ENCODE measurements at regions not wholly inside any gene's neighbourhood (a gene's known extent, or its start where the extent isn't known, plus 50 kb on each side); places are given as distances from the start of the nearest gene placed in this dataset.
"Not testable (repeated sequence)": the region's sequence is repeated elsewhere in the genome, so short reads cannot be mapped to it uniquely, and the experiment has no call there.

- DNase-seq: no peak
These were observed 275.3 kb upstream of the NCKAP5 start for GRCh38 chr2:133843551-133843950.

DNA sequence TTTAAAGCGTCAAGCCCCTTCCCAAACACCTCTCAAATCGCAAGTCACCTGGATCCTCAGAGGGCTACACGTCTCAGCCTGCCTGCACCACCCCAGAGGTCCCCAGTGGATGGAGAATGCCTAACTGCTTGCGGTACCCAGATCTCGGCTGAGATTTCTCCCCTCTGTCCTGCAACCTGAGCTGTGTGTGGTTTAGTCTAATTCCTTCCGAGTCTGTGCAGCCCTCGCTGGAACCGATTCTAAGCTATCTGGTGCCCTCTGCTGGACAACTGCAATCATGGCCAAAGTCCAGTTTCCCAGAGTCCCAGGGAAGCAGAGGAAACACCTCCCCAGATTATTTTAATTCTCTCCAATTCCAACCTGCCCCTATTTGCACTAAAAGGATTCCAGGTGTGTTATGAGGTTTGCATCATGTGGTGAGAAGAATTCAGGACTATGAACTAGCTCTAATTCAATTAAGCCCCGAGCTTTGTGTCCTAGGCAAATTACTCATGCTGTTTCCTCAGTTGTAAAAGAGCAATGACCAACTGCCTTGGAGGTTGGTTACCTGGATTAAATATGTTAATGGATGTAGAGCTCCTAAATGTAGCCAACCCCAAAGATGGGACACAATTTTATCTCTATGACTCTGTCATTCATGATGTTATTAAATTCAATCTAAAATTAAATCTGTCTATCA, 276.1 kb upstream of the NCKAP5 start:
- peak; percentile 63 for DNase-seq

- DNase-seq: no peak
These were observed 278.2 kb upstream of the NCKAP5 start for GRCh38 chr2:133846476-133846875.

DNA sequence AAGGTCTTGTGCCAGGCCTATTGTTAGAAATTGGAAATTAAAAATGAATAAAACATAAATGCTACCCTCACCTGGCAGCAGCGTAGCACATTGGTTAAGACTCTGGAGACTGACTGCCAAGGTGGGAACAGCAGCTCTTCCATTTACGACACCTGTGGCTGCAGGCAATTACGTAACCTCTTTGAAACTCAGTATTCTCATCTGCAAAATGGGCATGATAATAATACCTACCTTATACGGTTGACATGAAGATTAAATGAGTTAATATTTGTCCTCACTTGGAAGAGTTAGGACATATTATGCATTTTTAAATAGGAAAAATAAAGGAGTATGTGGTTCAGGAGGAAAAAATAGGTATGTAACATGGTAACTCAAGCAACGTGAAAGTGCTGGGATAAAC, 279.3 kb upstream of the NCKAP5 start:
- no peak for DNase-seq

DNA sequence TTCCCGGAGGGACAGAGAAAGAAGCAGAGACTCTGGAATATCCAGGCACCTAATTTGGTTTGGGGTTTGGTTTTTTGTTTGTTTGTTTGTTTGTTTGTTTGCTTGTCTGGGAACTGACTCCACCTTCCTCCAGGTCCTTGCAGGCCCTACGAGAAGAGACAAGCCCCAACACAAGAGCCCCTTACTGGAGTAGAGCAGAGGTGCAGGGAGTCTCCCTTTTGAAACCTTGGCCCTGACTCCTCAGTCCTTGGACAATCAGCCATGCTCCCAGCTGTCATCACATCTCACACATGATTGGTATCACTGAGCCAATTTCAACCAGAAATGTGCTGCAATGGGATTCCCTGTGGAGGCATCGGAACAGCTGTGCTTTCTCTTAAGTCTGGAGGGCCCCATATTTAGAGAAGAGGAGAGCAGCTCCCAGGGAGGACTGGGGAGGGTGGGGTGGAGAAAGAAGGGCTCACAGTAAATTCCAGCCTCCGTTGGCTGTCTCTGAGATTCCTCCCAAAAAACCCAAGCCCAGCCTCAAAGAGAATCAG, 279.9 kb upstream of the NCKAP5 start:
- DNase-seq: no peak

GRCh38 chr2:133849341-133849740, 281.1 kb upstream of the NCKAP5 start:
- no peak for DNase-seq

- no peak for DNase-seq
These were observed 286.4 kb upstream of the NCKAP5 start for GRCh38 chr2:133854603-133855200.

- DNase-seq: no peak
These were observed 287.3 kb upstream of the NCKAP5 start for GRCh38 chr2:133855526-133855925.

DNA sequence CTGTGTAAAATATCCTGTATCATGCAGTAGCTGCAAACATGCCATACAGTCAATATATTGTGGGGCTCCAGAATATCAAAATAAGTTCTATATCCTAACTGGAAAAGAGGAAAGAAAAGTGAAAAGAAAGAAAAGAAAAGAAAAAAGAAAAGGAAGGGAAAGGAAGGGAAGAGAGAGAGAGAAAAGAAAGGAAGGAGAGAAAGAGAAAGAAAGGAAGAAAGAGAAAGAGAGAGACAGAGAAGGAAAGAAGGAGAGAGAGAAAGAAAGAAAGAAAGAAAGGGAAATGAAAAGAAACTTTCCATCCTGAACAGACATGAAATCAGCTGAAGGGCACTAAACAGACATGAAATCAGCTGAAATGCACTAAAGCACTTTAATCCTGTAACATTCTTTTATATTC, 288.4 kb upstream of the NCKAP5 start:
- no peak for DNase-seq

- no peak for DNase-seq
These were observed 291.3 kb upstream of the NCKAP5 start for GRCh38 chr2:133859578-133859977.

GRCh38 chr2:133862400-133862977, 294.2 kb upstream of the NCKAP5 start:
- DNase-seq: no peak

DNA sequence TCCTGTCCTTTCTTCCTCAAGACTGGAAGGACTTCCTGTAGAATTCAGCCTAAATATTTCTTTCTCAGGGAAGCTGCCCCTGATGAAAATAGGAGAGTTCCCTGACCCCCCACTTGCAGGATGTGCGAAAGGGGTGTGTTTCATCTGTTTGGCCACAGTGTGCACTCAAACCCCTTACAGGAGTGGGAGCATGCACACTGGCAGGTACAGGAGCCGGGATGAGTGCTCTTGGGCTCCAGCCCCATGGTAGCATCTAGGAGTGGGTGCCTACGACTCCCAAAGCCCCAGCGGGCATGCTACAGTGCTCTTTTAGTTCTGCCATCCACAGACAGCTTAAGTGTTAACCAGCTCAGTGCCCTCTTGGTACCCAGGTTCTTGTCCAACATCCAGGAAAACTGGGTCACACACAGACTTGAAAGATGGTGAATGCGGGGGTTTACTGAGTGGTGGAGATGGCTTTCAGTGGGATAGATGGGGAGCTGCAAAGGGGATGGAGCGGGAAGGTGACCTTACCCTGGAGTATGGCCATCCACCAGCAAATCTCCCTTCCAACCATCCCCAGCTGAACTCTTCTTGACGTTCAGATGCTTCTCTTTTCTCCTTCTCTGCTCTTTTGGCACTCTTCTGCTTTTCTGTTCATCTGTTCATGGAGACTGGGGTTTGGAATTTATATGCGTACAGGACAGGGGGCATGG, 295.0 kb upstream of the NCKAP5 start:
- no peak for DNase-seq

DNA sequence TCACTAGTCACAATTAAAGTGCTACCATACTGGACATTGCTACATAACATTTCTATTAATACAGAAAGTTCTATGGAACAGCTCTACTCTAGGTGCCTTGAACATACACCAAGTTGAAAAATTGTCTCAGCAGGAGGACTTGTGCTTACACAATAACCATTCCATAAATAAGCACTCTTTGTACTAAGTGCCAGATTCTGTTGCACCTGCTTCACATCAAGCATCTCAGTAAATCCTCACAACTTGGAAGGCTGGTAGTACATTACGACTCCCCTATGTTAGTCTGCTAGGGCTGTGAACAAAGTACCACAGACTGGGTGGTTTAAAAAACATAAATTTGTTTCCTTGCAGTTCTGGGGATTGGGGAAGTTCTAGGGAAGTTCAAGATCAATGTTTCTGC, 296.9 kb upstream of the NCKAP5 start:
- no peak for DNase-seq

GRCh38 chr2:133867166-133867565, 298.9 kb upstream of the NCKAP5 start:
- no peak for DNase-seq

DNA sequence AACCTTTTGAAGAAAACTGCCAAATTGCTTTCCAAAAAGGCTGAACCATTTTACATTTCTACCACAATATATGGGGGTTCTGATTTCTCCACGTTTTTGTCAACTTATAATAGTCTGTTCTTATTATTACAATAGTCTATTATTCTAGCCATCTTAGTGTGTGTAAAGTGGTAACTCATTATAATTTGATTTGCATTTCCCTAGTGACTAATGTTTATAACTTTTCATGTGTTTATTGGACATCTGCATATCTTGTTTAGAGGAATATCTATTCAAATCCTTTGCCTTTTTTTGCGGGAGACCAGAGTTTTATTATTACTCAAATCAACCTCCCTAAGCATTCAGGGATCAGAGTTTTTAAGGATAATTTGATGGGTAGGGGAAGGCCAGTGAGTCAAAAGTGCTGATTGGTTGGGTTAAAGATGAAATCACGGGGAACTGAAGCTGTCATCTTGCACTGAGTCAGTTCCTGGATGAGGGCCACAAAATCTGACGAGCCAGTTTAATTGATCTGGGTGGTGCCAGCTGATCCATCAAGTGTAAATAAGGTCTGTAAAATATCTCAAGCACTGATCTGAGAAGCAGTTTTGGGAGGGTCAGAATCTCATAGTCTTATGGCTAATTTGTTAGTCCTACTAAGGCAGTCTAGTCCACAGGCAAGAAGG, 303.4 kb upstream of the NCKAP5 start:
- DNase-seq: no peak

- DNase-seq: no peak
These were observed 310.1 kb upstream of the NCKAP5 start for GRCh38 chr2:133878326-133878725.

DNA sequence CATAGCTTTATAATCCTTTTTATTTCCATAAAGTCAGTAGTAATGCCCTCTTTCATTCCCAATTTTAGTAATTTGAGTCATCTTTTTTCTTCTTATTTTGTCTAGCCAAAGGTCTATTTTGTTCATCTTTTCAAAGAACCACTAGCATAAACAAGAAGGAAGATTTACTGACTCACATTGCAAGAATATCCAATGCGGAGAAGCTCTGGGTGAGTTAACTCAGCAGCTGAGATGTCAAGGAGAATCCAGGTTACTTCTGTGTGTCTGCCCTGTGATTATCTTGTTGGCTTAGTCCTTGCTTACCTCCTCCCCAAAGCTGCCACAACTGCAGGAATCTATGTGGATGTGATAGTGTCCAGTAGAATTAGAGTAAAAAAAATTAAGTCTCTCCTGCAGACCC, 311.4 kb upstream of the NCKAP5 start:
- no peak for DNase-seq

GRCh38 chr2:133882159-133882558, 313.9 kb upstream of the NCKAP5 start:
- DNase-seq: not testable (repeated sequence)

GRCh38 chr2:133884739-133885381, 316.6 kb upstream of the NCKAP5 start:
- no peak for DNase-seq

- no peak for DNase-seq
These were observed 317.6 kb upstream of the NCKAP5 start for GRCh38 chr2:133885847-133886246.

DNA sequence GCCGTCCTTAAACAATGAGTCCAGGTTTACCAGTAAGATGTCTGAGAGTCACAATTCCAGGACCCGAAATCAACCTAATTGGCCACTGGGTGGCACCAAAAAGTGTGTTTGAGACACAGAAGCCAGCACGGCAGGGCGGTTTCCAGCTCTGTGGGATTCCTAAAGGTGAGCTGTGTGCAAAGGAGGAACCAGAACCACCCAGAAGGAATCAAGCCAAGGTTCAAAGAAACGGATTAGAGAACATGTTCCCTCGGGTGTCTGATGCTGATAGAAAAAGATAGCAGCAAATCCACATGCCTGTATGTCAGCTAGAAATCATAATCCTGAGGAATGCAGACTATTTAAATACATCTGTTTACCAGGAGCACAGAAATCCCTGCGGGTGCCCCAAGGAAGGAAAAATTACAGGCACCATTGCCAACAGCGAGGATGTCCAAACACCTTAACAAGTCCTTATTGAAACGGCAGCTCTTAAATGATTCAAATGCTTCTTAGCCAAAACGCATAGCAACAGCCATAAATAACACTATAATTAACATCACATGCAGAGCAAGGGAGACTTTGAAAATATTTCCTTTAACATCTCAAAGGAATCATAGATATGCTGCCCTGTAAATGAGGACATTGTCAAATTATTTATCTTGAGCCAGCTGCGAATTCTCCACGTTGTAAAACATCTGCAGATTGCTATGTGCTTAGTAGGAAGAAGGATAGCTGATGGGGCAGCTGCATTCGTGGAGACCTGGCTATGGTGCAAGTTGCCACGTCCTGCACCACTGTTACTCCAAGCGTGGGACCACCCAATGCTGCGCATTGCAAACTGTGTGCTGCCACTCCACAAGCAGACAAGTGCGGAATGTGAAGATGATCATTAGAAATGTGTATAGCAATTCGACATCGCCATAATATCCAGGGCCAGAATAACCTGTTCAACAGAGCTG, 318.7 kb upstream of the NCKAP5 start:
- peak; percentile 52 for DNase-seq

DNA sequence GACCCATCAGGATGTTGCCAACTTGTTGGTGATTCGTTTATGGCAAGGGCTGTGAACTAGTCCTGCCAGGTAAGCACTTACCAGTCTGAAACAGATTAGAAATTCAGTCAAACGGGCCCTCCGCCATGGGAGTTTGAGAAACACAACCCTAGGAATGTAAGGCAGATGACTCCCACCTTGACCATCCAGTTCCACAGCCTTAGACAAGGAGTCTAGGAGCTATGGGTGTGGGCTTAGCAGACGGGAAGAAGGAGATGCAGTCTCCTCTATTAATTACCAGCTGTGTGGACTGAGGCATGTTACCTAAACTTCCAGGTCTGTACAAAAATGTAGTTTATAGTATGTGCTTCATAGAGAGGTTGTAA, 319.4 kb upstream of the NCKAP5 start:
- no peak for DNase-seq

All from activated CD4-positive, alpha-beta T cell treated with anti-CD3 and anti-CD28 coated beads, Interleukin-10, Interleukin-2, amounts not matched to agents 100 ng/mL and 50 ng/mL, durations not matched to agents 16 hours and 8 hours (primary cell).